Tibial artery (tissue), 4 donors: ENCODE measurements at regions not wholly inside any gene's neighbourhood (a gene's known extent, or its start where the extent isn't known, plus 50 kb on each side); places are given as distances from the start of the nearest gene placed in this dataset.

Experiments used
- DNase-seq, 2 donors: peaks; one replicate each; pipeline ENCODE4 v3.0.0-alpha.2; 2019
- H3K27ac ChIP-seq, 2 donors: fragments of 200-600 bp; sonication (generic) in 1 of 2; 1 replicate in 1 of 2; 2 replicates in 1 of 2; pipeline ENCODE4 v1.5.1; 2018 to 2019; ENCODE audit warnings: mild to moderate bottlenecking in 1 of 2
- H3K27me3 ChIP-seq, 2 donors: fragments of 200-600 bp; sonication (generic) in 1 of 2; one replicate each; pipeline versions ENCODE4 v1.5.1 to v1.6.0; 2016 to 2019
- H3K36me3 ChIP-seq, 3 donors: fragments of 200-600 bp; sonication (generic) in 2 of 3; one replicate each; pipeline ENCODE4 v1.5.1; 2016 to 2019; ENCODE audit warnings: mild to moderate bottlenecking in 2 of 3
- H3K4me1 ChIP-seq, 4 donors: fragments of 200-600 bp; sonication (generic) in 2 of 4; 1 replicate in 3 of 4; 2 replicates in 1 of 4; pipeline ENCODE4 v1.5.1; 2016 to 2019
- H3K4me3 ChIP-seq, 2 donors: fragments of 200-600 bp; sonication (generic) in 1 of 2; 1 replicate in 1 of 2; 2 replicates in 1 of 2; pipeline ENCODE4 v1.5.1; 2018 to 2019; ENCODE audit warnings: mild to moderate bottlenecking in 2 of 2
- H3K9me3 ChIP-seq, 3 donors: fragments of 200-600 bp; sonication (generic) in 1 of 3; one replicate each; pipeline ENCODE4 v1.5.1; 2016 to 2019
- intact Hi-C: fragments of 100-400 bp; cut with DNase I; formaldehyde crosslinking; loops from one replicate; pipeline ENCODE4 v1.15.0; 2023; ENCODE audit warnings: low total_unique reads
- TF ChIP-seq, protein P1 (sequence below), 2 experiments: fragments of 200-600 bp in 1 of 2; fragments of 450-650 bp in 1 of 2; IDR thresholded peaks; one replicate each; pipeline ENCODE4 v1.5.1; 2017 to 2019; ENCODE audit warnings: antibody characterized with exemption in 2 of 2, mild to moderate bottlenecking in 1 of 2, moderate library complexity in 1 of 2

GRCh38 chr5:125023673-125024072, 277.2 kb upstream of the ZNF608 start:
- Histone ChIP-seq H3K9me3 (no peaks in the 10 kb centered on the region), H3K4me3 (no peak overlapping the region), H3K27me3 (no peaks in the 10 kb centered on the region), H3K4me1 (no peaks in the 10 kb centered on the region), H3K27ac (no peak overlapping the region), H3K36me3 (no peaks in the 10 kb centered on the region)
- TF ChIP-seq, protein P1, sequence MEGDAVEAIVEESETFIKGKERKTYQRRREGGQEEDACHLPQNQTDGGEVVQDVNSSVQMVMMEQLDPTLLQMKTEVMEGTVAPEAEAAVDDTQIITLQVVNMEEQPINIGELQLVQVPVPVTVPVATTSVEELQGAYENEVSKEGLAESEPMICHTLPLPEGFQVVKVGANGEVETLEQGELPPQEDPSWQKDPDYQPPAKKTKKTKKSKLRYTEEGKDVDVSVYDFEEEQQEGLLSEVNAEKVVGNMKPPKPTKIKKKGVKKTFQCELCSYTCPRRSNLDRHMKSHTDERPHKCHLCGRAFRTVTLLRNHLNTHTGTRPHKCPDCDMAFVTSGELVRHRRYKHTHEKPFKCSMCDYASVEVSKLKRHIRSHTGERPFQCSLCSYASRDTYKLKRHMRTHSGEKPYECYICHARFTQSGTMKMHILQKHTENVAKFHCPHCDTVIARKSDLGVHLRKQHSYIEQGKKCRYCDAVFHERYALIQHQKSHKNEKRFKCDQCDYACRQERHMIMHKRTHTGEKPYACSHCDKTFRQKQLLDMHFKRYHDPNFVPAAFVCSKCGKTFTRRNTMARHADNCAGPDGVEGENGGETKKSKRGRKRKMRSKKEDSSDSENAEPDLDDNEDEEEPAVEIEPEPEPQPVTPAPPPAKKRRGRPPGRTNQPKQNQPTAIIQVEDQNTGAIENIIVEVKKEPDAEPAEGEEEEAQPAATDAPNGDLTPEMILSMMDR (IDR thresholded peaks at IDR 0.05), result no peak
- no peak for DNase-seq
- intact Hi-C loops, result no loop called here

DNA sequence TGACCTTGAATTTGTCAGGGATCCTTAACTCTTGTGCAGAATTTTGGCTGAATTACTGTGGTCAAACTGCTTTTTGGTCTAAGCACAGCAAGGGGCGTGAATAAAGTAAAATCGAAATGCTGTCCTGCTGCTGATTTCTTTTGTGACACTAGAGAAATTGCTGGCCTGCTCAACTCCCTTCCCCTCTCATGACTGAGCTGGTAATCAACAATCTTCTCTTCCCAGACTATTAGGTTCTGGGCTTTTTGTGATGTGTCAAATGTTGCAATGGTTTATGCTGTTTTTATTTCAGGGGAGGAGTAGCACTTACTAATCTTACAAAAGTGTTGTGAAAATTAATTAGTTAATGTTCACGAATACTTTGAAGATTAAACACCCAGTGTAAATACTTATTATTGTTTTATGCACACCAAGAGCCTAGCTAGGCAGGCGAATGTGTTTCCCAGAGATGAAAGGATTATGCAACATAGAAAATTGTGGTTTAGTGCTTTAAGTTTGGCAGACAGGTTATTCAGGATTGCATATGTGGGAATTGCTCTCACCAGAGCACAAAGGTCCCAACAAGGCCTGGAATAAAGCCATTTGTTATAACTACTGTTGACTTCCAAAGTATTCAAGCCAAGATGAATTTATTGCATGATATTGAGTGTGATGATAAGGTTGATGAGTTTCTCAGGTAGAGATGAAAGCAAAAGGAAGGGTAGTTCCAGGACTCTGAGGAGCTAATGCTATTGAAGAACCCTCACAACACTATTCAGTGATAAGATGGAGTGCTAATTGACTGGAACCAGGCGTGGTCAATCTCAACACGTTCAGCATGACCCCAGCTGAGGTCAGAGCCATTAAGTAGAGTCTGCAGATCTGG, 280.7 kb upstream of the ZNF608 start:
- intact Hi-C loops, result no loop called here
- no peak overlapping the region for H3K27ac ChIP-seq
- TF ChIP-seq, protein P1 (IDR thresholded peaks at IDR 0.05), result no peak

DNA sequence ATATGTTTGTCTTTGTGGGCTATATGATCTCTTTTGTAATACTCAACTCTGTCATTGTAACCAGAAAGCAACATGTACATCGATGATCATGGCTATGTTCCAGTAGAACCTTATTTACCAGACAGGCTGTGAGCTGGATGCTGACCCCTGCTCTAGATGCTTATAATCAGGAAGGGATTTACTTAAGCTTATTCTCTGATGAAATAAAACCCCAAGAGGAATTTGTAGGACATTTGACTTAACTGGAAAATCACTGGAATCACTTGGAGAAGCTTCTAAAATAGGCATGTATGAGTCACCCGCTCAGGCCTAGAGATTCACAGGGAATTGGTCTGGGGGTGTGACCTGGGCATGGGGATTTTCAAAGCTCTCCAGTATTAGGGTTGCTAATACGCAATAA, 285.8 kb upstream of the ZNF608 start:
- TF ChIP-seq, protein P1 (IDR thresholded peaks at IDR 0.05), result no peak
- intact Hi-C loops, result no loop called here
- no peak overlapping the region for H3K27ac ChIP-seq
- H3K36me3 ChIP-seq, result no peaks in the 10 kb centered on the region
- no peaks in the 10 kb centered on the region for H3K4me1 ChIP-seq
- no peak for DNase-seq
- no peak overlapping the region for H3K4me3 ChIP-seq
- H3K9me3 ChIP-seq, result no peaks in the 10 kb centered on the region
- H3K27me3 ChIP-seq, result no peaks in the 10 kb centered on the region

More for the DNA sequence above, 280.7 kb upstream of the ZNF608 start:
- Histone ChIP-seq H3K4me1 (no peaks in the 10 kb centered on the region), H3K27me3 (no peaks in the 10 kb centered on the region), H3K9me3 (no peaks in the 10 kb centered on the region), H3K36me3 (no peaks in the 10 kb centered on the region), H3K4me3 (no peak overlapping the region)
- DNase-seq, result no peak

DNA sequence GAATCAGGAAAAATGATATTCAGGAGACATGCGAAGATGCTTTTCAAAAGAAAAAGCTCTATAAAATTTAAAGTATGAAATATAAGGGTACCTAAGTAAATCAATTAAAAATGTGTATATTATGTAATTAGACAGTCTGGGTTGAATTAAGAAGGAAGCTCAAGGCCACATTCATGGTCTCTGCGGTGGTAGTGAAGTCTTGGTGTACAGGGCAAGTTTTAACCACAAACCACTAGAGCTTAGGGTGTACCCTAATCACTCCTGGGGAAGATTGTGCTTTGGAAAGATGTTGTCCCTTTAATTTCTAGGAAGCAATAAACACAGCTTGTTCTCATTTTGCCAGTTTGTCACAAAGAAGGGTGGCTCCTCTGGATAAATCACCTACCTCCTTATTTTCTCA, 287.2 kb upstream of the ZNF608 start:
- Histone ChIP-seq H3K36me3 (no peaks in the 10 kb centered on the region), H3K4me3 (no peak overlapping the region), H3K4me1 (no peaks in the 10 kb centered on the region), H3K27ac (no peak overlapping the region), H3K9me3 (no peaks in the 10 kb centered on the region), H3K27me3 (no peaks in the 10 kb centered on the region)
- intact Hi-C loops, result no loop called here
- TF ChIP-seq, protein P1 (IDR thresholded peaks at IDR 0.05), result no peak
- no peak for DNase-seq

DNA sequence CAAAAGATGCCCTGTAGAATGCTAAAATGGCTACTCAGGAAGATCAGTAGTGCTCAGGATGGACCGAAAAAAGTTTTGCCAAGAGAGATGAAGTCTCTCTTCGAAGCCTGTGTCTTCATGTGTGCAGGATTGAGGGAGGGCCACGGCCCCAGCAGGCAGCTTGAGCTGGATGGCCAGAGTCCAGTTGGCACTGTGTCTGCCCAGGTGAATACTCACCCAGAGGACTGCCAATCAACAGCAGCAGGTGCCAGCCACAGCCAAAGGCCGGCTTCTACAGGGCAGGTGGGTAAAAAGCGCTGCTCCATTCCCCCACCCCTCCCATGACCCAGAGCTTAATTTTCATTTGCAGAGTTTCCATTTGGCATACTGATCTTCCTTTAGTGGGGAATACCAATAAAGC, 287.9 kb upstream of the ZNF608 start:
- no peaks in the 10 kb centered on the region for H3K36me3 ChIP-seq
- no peak overlapping the region for H3K27ac ChIP-seq
- TF ChIP-seq, protein P1 (IDR thresholded peaks at IDR 0.05), result no peak
- intact Hi-C loops, result no loop called here
- DNase-seq, result no peak
- H3K4me3 ChIP-seq, result no peak overlapping the region
- no peaks in the 10 kb centered on the region for H3K9me3 ChIP-seq
- H3K4me1 ChIP-seq, result no peaks in the 10 kb centered on the region
- no peaks in the 10 kb centered on the region for H3K27me3 ChIP-seq
